ENCODE measurements at regions not wholly inside any gene's neighbourhood (a gene's known extent, or its start where the extent isn't known, plus 50 kb on each side); places are given as distances from the start of the nearest gene placed in this dataset.

GRCh38 chr5:145124806-145125205 lies 710.3 kb downstream of the PRELID2 start:
- TF ChIP-seq CTCF (IDR thresholded peaks at IDR 0.05), result no peak
- TF ChIP-seq POLR2A (IDR thresholded peaks at IDR 0.05), result no peak
